ENCODE measurements at regions not wholly inside any gene's neighbourhood (a gene's known extent, or its start where the extent isn't known, plus 50 kb on each side); places are given as distances from the start of the nearest gene placed in this dataset.
"Not testable (repeated sequence)": the region's sequence is repeated elsewhere in the genome, so short reads cannot be mapped to it uniquely, and the experiment has no call there.

- no peak for DNase-seq (ENCODE audit: low read depth)
Measured at GRCh38 chr14:106488291-106488690, 961.9 kb downstream of the TMEM121 start.

- DNase-seq (ENCODE audit: low read depth), result no peak
Measured at GRCh38 chr14:106489112-106489881, 962.9 kb downstream of the TMEM121 start.

- DNase-seq (ENCODE audit: low read depth), result no peak
Measured at GRCh38 chr14:106490442-106490841, 964.1 kb downstream of the TMEM121 start.

- no peak for DNase-seq (ENCODE audit: low read depth)
Measured at GRCh38 chr14:106491851-106492250, 965.5 kb downstream of the TMEM121 start.

GRCh38 chr14:106493962-106494823 lies 967.8 kb downstream of the TMEM121 start:
- DNase-seq (ENCODE audit: low read depth), result no peak

- no peak for DNase-seq (ENCODE audit: low read depth)
Measured at GRCh38 chr14:106500571-106500970, 974.2 kb downstream of the TMEM121 start.

GRCh38 chr14:106501898-106502297 lies 975.5 kb downstream of the TMEM121 start:
- DNase-seq (ENCODE audit: low read depth), result no peak

- no peak for DNase-seq (ENCODE audit: low read depth)
Measured at GRCh38 chr14:106505366-106505765, 979.0 kb downstream of the TMEM121 start.

- peak; percentile 35 for DNase-seq (ENCODE audit: low read depth)
Measured at GRCh38 chr14:106506881-106507305, 980.5 kb downstream of the TMEM121 start.

GRCh38 chr14:106507354-106507753 lies 981.0 kb downstream of the TMEM121 start:
- no peak for DNase-seq (ENCODE audit: low read depth)

GRCh38 chr14:106508216-106508615 lies 981.8 kb downstream of the TMEM121 start:
- no peak for DNase-seq (ENCODE audit: low read depth)

- no peak for DNase-seq (ENCODE audit: low read depth)
Measured at GRCh38 chr14:106509176-106509575, 982.8 kb downstream of the TMEM121 start.

- DNase-seq (ENCODE audit: low read depth), result no peak
Measured at GRCh38 chr14:106509807-106510206, 983.4 kb downstream of the TMEM121 start.

- peak; percentile 20 for DNase-seq (ENCODE audit: low read depth)
Measured at GRCh38 chr14:106511006-106511799, 984.8 kb downstream of the TMEM121 start.

GRCh38 chr14:106511800-106512198 lies 985.4 kb downstream of the TMEM121 start:
- no peak for DNase-seq (ENCODE audit: low read depth)

- DNase-seq (ENCODE audit: low read depth), result no peak
Measured at GRCh38 chr14:106513302-106513701, 986.9 kb downstream of the TMEM121 start.

GRCh38 chr14:106518054-106518943 lies 991.9 kb downstream of the TMEM121 start:
- peak; percentile 44 for DNase-seq (ENCODE audit: low read depth)

- not testable (repeated sequence) for DNase-seq (ENCODE audit: low read depth)
Measured at GRCh38 chr14:106522118-106522517, 995.7 kb downstream of the TMEM121 start.

GRCh38 chr14:106522990-106523389 lies 996.6 kb downstream of the TMEM121 start:
- no peak for DNase-seq (ENCODE audit: low read depth)

GRCh38 chr14:106528717-106529116 lies 1002.3 kb downstream of the TMEM121 start:
- no peak for DNase-seq (ENCODE audit: low read depth)

GRCh38 chr14:106530031-106530422 lies 1003.6 kb downstream of the TMEM121 start:
- no peak for DNase-seq (ENCODE audit: low read depth)
